GM23338 (cell line): ENCODE measurements at regions not wholly inside any gene's neighbourhood (a gene's known extent, or its start where the extent isn't known, plus 50 kb on each side); places are given as distances from the start of the nearest gene placed in this dataset.
A peak's percentile ranks its signal among the peaks of the same experiment; 100 is the strongest.

Experiments used
- ATAC-seq: fragments of 200-7000 bp; cut with Tn5 transposase; 3 replicates; pipeline ENCODE4 v1.9.1; 2020
- DNase-seq: peaks from one replicate; pipeline ENCODE4 v3.0.0-alpha.2; 2015; ENCODE audit warnings: low spot score
- H2AFZ ChIP-seq: fragments of 200-600 bp; sonication (generic); 2 replicates; pipeline ENCODE4 v1.8.0; 2016; ENCODE audit warnings: antibody characterized with exemption, mild to moderate bottlenecking, moderate library complexity
- H3F3A ChIP-seq: fragments of 200-600 bp; sonication (generic); replicated peaks from 2 replicates; pipeline ENCODE4 v1.8.0; 2017; ENCODE audit warnings: antibody characterized with exemption, mixed run types, low read depth
- H3K27ac ChIP-seq: fragments of 200-600 bp; sonication (generic); 2 replicates; pipeline ENCODE4 v1.6.1; 2016; ENCODE audit warnings: low read depth
- H3K27me3 ChIP-seq: fragments of 200-600 bp; sonication (generic); 2 replicates; pipeline ENCODE4 v1.8.0; 2016; ENCODE audit warnings: mild to moderate bottlenecking, mixed run types, moderate library complexity; ENCODE audit not compliant: insufficient read depth
- H3K36me3 ChIP-seq: fragments of 200-600 bp; sonication (generic); 2 replicates; pipeline ENCODE4 v1.8.0; 2016; ENCODE audit warnings: mild to moderate bottlenecking; ENCODE audit not compliant: insufficient read depth
- H3K4me1 ChIP-seq: fragments of 200-600 bp; sonication (generic); 2 replicates; pipeline ENCODE4 v1.8.0; 2016; ENCODE audit warnings: mild to moderate bottlenecking, moderate library complexity; ENCODE audit not compliant: insufficient read depth
- H3K4me2 ChIP-seq: fragments of 200-600 bp; sonication (generic); 2 replicates; pipeline ENCODE4 v1.7.1; 2017; ENCODE audit warnings: mixed run types
- H3K4me3 ChIP-seq: fragments of 200-600 bp; sonication (generic); 2 replicates; pipeline ENCODE4 v1.6.1; 2016; ENCODE audit warnings: mixed run types
- H3K79me2 ChIP-seq: fragments of 200-600 bp; sonication (generic); replicated peaks from 2 replicates; pipeline ENCODE4 v1.8.0; 2017; ENCODE audit warnings: mild to moderate bottlenecking; ENCODE audit not compliant: insufficient read depth
- H3K9me2 ChIP-seq: fragments of 200-600 bp; sonication (generic); 2 replicates; pipeline ENCODE4 v1.8.0; 2017; ENCODE audit not compliant: insufficient read depth
- H4K20me1 ChIP-seq: fragments of 200-600 bp; sonication (generic); replicated peaks from 2 replicates; pipeline ENCODE4 v1.8.0; 2017; ENCODE audit warnings: mild to moderate bottlenecking; ENCODE audit not compliant: insufficient read depth
- H3K27ac Mint-ChIP-seq: 2 replicates; pipeline ENCODE4 v1.8.0; 2020; ENCODE audit warnings: inconsistent platforms, mild to moderate bottlenecking, moderate library complexity, mixed read lengths
- H3K27me3 Mint-ChIP-seq: 3 replicates; pipeline ENCODE4 v1.8.0; 2022; ENCODE audit warnings: low read depth, mild to moderate bottlenecking, moderate library complexity, mixed read lengths, inconsistent platforms; ENCODE audit not compliant: insufficient read depth, poor library complexity
- H3K36me3 Mint-ChIP-seq: 3 replicates; pipeline ENCODE4 v1.8.0; 2021; ENCODE audit warnings: low read depth, mild to moderate bottlenecking, inconsistent platforms, moderate library complexity, mixed read lengths
- H3K4me1 Mint-ChIP-seq: 3 replicates; pipeline ENCODE4 v1.8.0; 2020; ENCODE audit warnings: mild to moderate bottlenecking, inconsistent platforms, mixed read lengths
- H3K4me3 Mint-ChIP-seq: 3 replicates; pipeline ENCODE4 v1.8.0; 2021; ENCODE audit warnings: moderate library complexity, mild to moderate bottlenecking, inconsistent platforms, mixed read lengths
- H3K9me3 Mint-ChIP-seq: 3 replicates; pipeline ENCODE4 v1.8.0; 2020; ENCODE audit warnings: moderate library complexity, mild to moderate bottlenecking, inconsistent platforms, mixed read lengths
- CREB1 ChIP-seq: fragments of 250-450 bp; sonication (Bioruptor Pico); IDR thresholded peaks from 2 replicates; pipeline ENCODE4 v1.5.0; 2020; ENCODE audit warnings: low read depth, mild to moderate bottlenecking, moderate library complexity
- ETS1 ChIP-seq: IDR thresholded peaks from 2 replicates; pipeline ENCODE4 v1.6.1; 2016; ENCODE audit warnings: antibody characterized with exemption
- EZH2 ChIP-seq: fragments of 200-600 bp; sonication (generic); IDR thresholded peaks from one replicate; pipeline ENCODE4 v1.8.0; 2017; ENCODE audit warnings: antibody characterized with exemption, mild to moderate bottlenecking, low read depth; ENCODE audit not compliant: unreplicated experiment
- JUNB ChIP-seq: IDR thresholded peaks from one replicate; pipeline ENCODE4 v1.6.1; 2016; ENCODE audit warnings: antibody characterized with exemption; ENCODE audit not compliant: unreplicated experiment
- POLR2AphosphoS5 ChIP-seq: IDR thresholded peaks from 2 replicates; pipeline ENCODE4 v1.6.1; 2016; ENCODE audit warnings: antibody characterized with exemption, low read depth
- REST ChIP-seq: IDR thresholded peaks from one replicate; pipeline ENCODE4 v1.6.1; 2018; ENCODE audit warnings: antibody characterized with exemption; ENCODE audit not compliant: unreplicated experiment
- STAT1 ChIP-seq: IDR thresholded peaks from one replicate; pipeline ENCODE4 v1.6.1; 2016; ENCODE audit warnings: antibody characterized with exemption; ENCODE audit not compliant: unreplicated experiment
- ZNF114 ChIP-seq: fragments of 250-450 bp; sonication (Bioruptor Pico); IDR thresholded peaks from 2 replicates; pipeline ENCODE4 v1.5.0; 2020; ENCODE audit warnings: mild to moderate bottlenecking, moderate library complexity
- ZNF331 ChIP-seq: fragments of 250-450 bp; sonication (Bioruptor Pico); IDR thresholded peaks from 2 replicates; pipeline ENCODE4 v1.5.0; 2020; ENCODE audit warnings: low read depth, mild to moderate bottlenecking, moderate library complexity
- ZNF462 ChIP-seq: fragments of 250-450 bp; sonication (Bioruptor Pico); IDR thresholded peaks from 2 replicates; pipeline ENCODE4 v1.5.0; 2020; ENCODE audit warnings: mild to moderate bottlenecking, moderate library complexity

DNA sequence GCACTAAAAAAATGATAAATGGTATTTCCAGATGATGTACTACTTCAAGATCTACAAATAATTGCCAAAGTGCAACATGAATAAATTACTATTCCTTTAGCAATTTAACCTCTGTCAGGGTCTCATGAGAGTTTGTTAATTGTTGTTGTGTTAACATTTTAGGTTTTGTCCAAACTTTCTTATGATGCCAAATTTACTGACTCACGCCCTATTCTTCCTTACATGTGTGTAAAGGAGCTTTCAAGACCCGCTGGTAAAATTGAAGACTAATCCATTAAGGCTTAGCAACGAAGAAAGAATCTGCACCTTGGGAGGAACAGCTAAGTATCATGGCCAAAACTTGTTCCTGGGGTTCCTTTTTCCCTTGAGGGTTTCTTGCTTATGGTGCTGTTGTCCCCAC is 252.7 kb upstream of the JADE1 start:
- Mint-ChIP-seq H3K4me3 (no peak overlapping the region), H3K4me1 (peaks cover 5% of the 10 kb centered on the region; the same call in 2 of the 3 replicates), H3K9me3 (no peaks in the 10 kb centered on the region), H3K27ac (no peak overlapping the region), H3K27me3 (peaks cover 7% of the 10 kb centered on the region), H3K36me3 (no peaks in the 10 kb centered on the region)
- TF ChIP-seq ZNF331 (CRISPR knock-in tag), result no peak
- no peaks in the 10 kb centered on the region for H3K27me3 ChIP-seq
- no peak overlapping the region for H3K27ac ChIP-seq
- H3K36me3 ChIP-seq, result no peaks in the 10 kb centered on the region
- no peaks in the 10 kb centered on the region for H4K20me1 ChIP-seq
- ATAC-seq, result no peak
- H2AFZ ChIP-seq, result no peak overlapping the region
- no peak overlapping the region for H3K4me2 ChIP-seq
- no peak overlapping the region for H3K4me3 ChIP-seq
- H3K79me2 ChIP-seq, result no peaks in the 10 kb centered on the region
- no peak for DNase-seq
- peaks cover 7% of the 10 kb centered on the region; the same call in 1 of the 2 replicates for H3K4me1 ChIP-seq
- no peaks in the 10 kb centered on the region for H3F3A ChIP-seq
- no peaks in the 10 kb centered on the region for H3K9me2 ChIP-seq

DNA sequence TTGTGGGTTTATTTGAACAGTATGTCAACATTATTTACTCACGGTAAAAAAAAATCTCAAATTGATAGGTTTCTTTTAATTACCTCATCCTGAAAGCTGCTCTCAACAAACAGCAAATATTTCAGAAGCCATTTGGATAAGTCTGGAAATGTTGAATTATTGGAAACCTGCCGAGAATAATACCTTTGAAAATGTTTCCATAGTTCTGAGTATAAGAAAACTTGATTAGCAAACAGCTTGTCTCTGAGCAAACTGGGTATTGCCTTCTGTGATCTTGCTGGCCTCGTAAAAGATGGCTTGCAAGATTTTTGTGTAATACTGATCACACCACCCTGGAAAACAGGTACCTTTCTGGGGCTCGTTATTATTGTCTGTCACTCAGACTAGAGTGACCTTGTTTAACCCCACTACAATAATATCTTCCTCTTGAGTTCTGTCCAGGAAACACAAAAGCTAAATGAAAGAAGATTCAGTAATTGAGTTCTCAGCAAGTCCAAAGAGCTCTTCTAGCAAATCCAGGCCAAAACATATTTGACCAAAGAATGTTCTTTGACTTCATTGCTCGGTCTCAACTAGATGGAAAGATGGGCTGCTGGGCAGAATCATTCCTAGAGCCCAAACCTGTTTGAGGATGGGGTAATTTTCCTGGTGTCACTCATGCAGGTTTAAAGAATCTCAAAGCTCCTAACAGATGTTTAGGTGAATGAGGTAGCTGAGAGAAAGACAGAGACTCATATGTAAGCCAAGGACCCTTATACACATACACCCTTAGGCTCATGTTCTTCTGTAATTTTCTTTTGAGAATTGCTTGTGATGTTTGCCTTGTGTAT is 255.6 kb upstream of the JADE1 start:
- Histone ChIP-seq H3K36me3 (no peaks in the 10 kb centered on the region), H3K4me1 (no peaks in the 10 kb centered on the region), H2AFZ (peak overlapping the region; percentile 83), H3K27ac (no peak overlapping the region), H3K79me2 (no peaks in the 10 kb centered on the region), H3F3A (no peaks in the 10 kb centered on the region), H3K9me2 (peaks cover 13% of the 10 kb centered on the region), H3K4me3 (no peak overlapping the region), H3K27me3 (no peaks in the 10 kb centered on the region), H4K20me1 (no peaks in the 10 kb centered on the region), H3K4me2 (no peak overlapping the region)
- Mint-ChIP-seq H3K9me3 (peaks cover 3% of the 10 kb centered on the region; the same call in 2 of the 3 replicates), H3K4me3 (no peak overlapping the region), H3K27me3 (peaks cover 4% of the 10 kb centered on the region), H3K36me3 (no peaks in the 10 kb centered on the region), H3K4me1 (peaks cover 5% of the 10 kb centered on the region; the same call in 2 of the 3 replicates), H3K27ac (no peak overlapping the region)
- no peak for DNase-seq
- no peak for ATAC-seq
- TF ChIP-seq JUNB (no peak), EZH2 (no peak), ZNF462 (CRISPR knock-in tag) (no peak), STAT1 (no peak), REST (no peak), ZNF331 (CRISPR knock-in tag) (no peak), ZNF114 (no peak), POLR2AphosphoS5 (no peak), CREB1 (CRISPR knock-in tag) (no peak), ETS1 (no peak)
